HCT116 (cell line): ENCODE measurements at regions not wholly inside any gene's neighbourhood (a gene's known extent, or its start where the extent isn't known, plus 50 kb on each side); places are given as distances from the start of the nearest gene placed in this dataset.

Experiments
- CTCF ChIP-seq, 3 experiments: fragments of 200-600 bp in 1 of 3; sonication (generic) in 1 of 3; IDR thresholded peaks in 2 of 3; conservative IDR thresholded peaks in 1 of 3; 2 replicates each; pipeline ENCODE4 v1.5.1; 2012 to 2017; ENCODE audit warnings: low read depth in 2 of 3, low read length in 2 of 3, antibody characterized with exemption in 1 of 3, borderline replicate concordance in 1 of 3, control low read depth in 1 of 3, mild to moderate bottlenecking in 1 of 3, mixed read lengths in 1 of 3, mixed run types in 1 of 3, moderate library complexity in 1 of 3; ENCODE audit not compliant: insufficient read depth in 1 of 3
- EZH2 ChIP-seq: fragments of 200-600 bp; sonication (generic); IDR thresholded peaks from 2 replicates; pipeline ENCODE4 v1.6.1; 2017; ENCODE audit warnings: antibody characterized with exemption, mixed run types
- EZH2phosphoT487 ChIP-seq: fragments of 200-600 bp; IDR thresholded peaks from 2 replicates; pipeline ENCODE4 v1.6.1; 2018; ENCODE audit warnings: antibody characterized with exemption, borderline replicate concordance
- POLR2A ChIP-seq: IDR thresholded peaks from 2 replicates; pipeline ENCODE4 v1.7.0; 2011; ENCODE audit warnings: borderline replicate concordance; ENCODE audit not compliant: insufficient read depth, insufficient read length; ENCODE audit errors: extremely low read depth
- POLR2AphosphoS5 ChIP-seq: IDR thresholded peaks from 2 replicates; pipeline ENCODE4 v1.6.1; 2011; ENCODE audit warnings: mild to moderate bottlenecking, low read depth, low read length, moderate library complexity
- RAD21 ChIP-seq: IDR thresholded peaks from 2 replicates; pipeline ENCODE4 v1.6.1; 2012; ENCODE audit warnings: low read depth, mild to moderate bottlenecking
- SRF ChIP-seq: IDR thresholded peaks from 2 replicates; pipeline ENCODE4 v1.6.1; 2012; ENCODE audit warnings: low read depth
- TCF7L2 ChIP-seq: IDR thresholded peaks from 2 replicates; pipeline ENCODE4 v1.7.0; 2011; ENCODE audit warnings: borderline replicate concordance, inconsistent platforms; ENCODE audit not compliant: insufficient read depth, insufficient read length; ENCODE audit errors: extremely low read depth
- ZFX ChIP-seq: fragments of 450-650 bp; IDR thresholded peaks from 2 replicates; pipeline ENCODE4 v1.6.1; 2017

- no peak for TF ChIP-seq EZH2phosphoT487
- no peak for TF ChIP-seq POLR2A
- no peak for TF ChIP-seq POLR2AphosphoS5
- TF ChIP-seq CTCF (IDR thresholded peaks at IDR 0.05 in 2 of 3, conservative IDR thresholded peaks at IDR 0.05 in 1 of 3; ENCODE audit: borderline replicate concordance in 1 of 3, insufficient read depth in 1 of 3, low read depth in 2 of 3, low read length in 2 of 3): no peak
- no peak for TF ChIP-seq EZH2
- no peak for TF ChIP-seq TCF7L2
- no peak for TF ChIP-seq RAD21
- no peak for TF ChIP-seq SRF
- TF ChIP-seq ZFX: no peak
These were observed 737.4 kb downstream of the UQCRFS1 start for GRCh38 chr19:28475525-28475924.
